Cardiac septum (tissue), 1 donor: ENCODE measurements at regions not wholly inside any gene's neighbourhood (a gene's known extent, or its start where the extent isn't known, plus 50 kb on each side); places are given as distances from the start of the nearest gene placed in this dataset.
"Not testable (repeated sequence)": the region's sequence is repeated elsewhere in the genome, so short reads cannot be mapped to it uniquely, and the experiment has no call there.

Experiments
- DNase-seq: peaks from one replicate; pipeline ENCODE4 v3.0.0-alpha.2; 2020; ENCODE audit warnings: low spot score
- intact Hi-C: fragments of 100-400 bp; cut with DNase I; formaldehyde crosslinking; loops from one replicate; pipeline ENCODE4 v1.14.0; 2022
- donor health status: DM: no; HTN: no; CAD: no.

DNA sequence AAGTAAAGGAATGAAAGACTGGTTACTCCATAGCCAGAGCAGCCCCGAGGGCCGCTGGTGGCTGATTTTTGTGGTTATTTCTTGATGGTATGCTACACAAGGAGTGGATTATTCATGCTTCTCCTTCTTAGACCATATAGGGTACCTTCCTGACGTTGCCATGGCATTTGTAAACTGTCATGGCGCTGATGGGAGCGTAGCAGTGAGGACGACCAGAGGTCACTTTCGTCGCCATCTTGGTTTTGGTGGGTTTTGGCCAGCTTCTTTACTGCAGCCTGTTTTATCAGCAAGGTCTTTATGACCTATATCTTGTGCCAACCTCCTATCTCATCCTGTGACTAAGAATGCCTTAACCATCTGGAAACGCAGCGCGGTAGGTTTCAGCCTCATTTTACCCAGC is 1187.6 kb upstream of the AUTS2 start:
- intact Hi-C loops, DNase-seq: not testable (repeated sequence)

DNA sequence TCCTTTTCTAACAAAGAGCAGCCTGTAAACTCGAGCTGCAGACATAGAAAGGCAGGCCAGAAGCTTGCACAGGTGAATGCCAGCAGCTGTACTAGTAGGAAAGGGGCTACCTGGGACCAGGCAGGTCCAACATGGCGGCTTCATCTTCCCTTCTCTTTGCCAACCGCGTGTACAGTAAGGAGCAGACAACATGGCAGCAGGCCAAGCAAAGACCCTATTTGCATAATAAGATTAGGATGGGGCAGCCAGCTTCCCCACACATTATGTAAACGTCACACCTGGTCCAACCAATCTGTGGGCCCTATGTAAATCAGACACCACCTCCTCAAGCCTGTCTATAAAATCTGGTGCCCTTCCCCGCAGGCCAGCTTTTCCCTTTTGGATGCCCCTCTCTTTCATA is 1186.5 kb upstream of the AUTS2 start:
- DNase-seq = no peak
- intact Hi-C loops = no loop called here

DNA sequence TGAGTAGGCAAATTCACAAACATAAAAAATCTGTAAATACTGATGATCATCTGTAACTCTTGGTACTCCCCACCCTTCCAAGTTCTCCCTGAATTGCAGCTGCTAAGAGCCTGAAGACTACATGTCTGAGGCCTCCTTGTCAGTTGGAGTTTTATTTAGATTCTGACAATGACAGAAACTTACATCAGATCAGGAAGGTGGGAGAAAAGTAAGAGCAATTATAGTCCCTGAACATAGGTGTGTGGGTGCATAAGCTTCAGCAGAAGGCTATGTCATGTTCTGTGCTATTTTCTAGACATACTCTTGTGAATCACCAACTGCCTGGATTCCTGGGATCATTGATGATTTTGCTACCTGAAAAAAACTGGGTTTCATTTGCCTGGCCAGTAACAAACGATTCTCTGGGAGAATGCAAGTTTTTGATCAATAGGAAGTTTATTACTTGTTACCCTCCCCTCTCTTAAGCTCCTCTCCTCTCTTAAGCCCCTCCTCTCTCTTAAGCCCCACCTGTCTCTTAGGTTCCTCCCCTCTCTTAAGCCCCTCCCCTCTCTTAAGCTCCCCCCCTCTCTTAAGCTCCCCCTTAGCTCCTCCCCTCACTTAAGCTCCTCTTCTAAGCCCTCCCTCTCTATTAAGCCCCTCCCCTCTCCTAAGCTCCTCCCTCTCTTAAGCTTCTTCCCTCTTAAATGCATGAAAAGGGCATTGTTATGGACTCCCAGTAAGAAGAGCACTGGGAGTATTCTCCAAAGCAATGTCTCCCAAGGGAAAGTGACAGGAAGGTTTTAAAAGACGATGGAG is 1183.4 kb upstream of the AUTS2 start:
- intact Hi-C loops = no loop called here
- DNase-seq = no peak

DNA sequence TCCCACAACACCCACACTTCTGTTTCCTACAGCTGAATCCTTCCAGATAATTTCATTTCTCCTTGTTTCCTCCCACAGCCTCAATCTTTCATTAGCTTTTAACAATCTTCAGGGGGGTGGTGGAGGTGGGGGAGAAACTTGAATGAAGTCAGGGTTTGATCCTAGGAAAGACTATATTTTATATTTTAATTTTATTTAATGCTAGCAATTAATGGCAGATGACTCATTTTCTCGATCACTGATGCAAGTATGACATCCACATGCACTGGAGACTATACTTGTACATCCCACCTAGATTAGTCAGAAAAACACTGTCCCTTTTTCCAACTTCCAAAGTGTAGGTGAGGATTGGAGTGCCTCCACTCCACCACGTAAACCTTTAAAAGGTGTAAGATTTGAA is 1181.3 kb upstream of the AUTS2 start:
- intact Hi-C loops = no loop called here
- DNase-seq = no peak

DNA sequence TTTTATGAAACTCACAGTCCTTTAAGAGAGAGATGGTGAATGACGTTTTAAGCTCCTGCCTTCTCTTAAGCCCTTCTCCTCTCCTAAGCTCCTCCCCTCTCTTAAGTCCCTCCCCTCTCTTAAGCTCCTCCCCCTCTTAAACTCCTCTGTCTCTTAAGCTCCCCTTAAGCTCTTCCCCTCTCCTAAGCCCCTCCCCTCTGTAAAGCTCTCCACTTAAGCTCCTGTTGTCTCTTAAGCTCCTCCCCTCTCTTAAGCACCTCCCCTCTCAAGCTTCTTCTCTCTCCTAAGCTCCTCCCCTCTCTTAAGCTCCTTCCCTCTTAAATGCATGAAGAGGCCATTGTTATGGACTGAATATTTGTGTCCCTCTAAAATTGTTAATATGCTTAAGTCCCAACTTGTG is 1180.6 kb upstream of the AUTS2 start:
- DNase-seq = no peak
- intact Hi-C loops = no loop called here

DNA sequence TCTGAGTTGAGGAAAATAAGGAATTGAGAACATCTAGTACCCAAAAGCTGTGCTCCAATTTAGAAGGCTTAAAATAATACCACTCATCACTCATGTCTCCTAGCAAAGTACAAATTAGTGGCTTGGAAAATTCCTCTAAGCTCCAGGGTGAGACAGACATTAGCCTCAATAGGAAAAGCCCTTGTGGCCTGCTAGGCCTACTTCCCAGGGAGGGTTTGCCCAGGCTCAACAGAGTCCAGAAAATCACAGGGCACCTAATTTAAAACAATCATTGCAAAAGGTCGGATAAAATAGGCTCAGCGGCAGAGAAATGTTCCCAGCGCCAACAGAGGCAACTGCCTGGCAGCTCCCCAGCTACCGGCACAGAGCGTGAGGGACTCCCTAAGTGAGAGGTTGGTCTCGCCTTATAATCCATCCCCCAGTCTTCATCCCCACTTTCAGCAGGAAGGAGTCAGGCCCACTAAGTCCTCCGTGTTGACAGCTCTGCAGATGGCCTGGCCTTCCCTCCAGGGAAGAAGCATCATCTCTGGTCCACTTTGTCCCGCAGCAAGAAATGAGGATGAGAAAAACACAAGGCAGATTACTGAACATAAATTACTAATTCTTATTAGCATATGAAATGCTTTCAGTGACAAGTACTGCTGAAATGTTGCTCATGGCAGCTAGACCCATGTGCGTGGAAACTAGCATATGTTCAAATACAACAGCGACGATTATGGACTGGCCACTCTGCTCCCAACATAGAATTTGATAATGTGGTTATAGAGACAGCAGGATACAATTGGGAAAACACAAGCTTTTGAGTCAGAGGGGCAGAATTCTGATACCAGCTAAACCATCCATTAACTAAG is 1177.7 kb upstream of the AUTS2 start:
- no peak for DNase-seq
- intact Hi-C loops = no loop called here

DNA sequence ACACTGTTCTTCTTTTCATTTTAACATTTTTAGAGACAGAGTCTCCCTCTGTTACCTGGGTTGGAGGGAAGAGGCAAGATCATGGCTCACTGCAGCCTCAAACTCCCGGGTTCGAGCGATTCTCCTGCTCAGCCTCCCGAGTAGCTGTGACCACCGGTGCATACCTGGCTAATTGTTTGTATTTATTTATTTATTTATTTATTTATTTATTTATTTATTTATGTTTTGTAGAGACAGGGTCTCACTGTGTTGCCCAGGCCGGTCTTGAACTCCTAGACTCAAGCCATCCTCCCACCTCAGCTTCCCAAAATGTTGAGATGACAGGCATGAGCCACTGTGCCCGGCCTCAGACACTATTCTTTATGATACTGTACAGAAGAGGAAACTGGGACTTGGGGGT is 1176.6 kb upstream of the AUTS2 start:
- DNase-seq = no peak
- intact Hi-C loops = no loop called here

DNA sequence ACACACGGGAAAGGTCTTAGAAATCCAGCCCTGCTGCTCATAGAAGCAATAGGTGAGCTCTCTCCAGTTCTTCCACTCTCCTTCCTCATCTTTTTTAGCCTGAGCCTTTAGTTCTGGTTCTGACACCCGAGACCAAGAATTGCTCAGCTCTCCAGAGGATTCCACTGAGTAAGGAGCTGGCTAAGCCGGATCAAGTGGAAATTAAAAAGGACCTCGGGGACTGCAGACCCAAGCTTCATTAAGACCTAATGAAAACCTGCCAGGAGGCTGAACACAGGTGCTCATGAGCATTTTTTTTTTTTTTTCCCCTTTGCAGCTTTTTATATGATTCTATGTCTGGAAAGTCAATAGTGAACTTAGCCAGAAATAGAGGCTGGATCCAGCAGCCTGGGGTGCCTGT is 1176.0 kb upstream of the AUTS2 start:
- intact Hi-C loops = no loop called here

DNA sequence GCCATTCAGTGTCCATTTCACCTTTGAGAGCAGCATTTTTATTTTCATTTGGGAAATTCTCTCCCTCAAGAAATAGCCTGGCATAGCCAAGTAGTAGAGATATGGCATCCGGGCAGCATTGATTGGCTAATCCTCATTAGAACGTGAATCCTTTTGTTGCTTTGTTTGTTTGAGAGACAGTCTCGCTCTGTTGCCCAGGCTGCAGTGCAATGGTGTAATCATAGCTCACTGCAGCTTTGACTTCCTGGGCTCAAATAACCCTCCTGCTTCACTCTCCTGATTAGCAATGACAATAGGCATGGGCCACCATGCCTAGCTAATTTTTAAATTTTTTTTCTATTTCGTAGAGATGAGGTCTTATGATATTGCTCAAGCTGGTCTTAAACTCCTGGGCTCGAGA is 1174.9 kb upstream of the AUTS2 start:
- intact Hi-C loops = no loop called here
- DNase-seq = no peak

More for the DNA sequence above, 1176.0 kb upstream of the AUTS2 start:
- no peak for DNase-seq

DNA sequence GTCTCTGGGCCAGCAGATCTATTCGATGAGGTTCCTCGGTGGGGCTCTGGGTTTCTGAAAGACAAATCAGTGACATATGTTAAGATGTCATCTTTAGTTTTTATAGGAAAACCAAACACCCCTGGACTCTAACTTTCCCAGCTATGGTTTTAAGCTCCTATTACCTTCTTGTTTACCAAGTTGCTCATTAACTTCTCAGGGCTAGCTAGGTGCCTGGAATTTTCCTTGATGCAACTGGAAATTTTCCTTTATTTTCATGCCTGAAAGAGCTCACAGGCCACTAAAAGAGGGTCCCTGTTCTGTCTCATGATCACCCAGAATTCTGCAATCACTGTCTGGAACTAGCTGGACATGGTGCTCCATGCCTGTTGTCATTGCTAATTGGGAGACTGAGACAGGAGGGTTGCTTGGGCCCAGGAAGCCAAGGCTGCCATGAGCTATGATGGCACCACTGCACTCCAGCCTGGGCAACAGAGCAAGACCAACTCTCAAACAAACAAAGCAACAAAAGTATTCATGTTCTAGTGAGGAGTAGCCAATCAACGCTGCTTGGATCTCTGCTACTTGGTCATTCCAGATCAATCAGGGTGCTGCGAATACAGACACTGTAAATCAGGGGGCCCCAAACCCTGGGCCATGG is 1173.5 kb upstream of the AUTS2 start:
- intact Hi-C loops = no loop called here
- no peak for DNase-seq

DNA sequence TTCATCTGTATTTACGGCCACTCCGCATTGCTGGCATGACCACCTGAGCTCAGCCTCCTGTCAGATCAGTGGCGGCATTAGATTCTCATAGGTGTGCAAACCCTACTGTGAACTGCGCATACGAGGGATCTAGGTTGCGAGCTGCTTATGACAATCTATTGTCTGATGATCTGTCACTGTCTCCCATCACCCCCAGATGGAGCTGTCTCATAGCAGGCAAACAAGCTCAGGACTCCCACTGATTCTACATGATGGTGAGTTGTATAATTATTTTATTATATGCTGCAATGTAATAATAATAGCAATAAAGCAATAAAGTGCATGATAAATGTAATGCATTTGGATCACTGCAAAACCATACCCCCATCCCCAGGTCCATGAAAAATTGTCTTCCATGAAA is 1172.9 kb upstream of the AUTS2 start:
- no peak for DNase-seq
- intact Hi-C loops = no loop called here

DNA sequence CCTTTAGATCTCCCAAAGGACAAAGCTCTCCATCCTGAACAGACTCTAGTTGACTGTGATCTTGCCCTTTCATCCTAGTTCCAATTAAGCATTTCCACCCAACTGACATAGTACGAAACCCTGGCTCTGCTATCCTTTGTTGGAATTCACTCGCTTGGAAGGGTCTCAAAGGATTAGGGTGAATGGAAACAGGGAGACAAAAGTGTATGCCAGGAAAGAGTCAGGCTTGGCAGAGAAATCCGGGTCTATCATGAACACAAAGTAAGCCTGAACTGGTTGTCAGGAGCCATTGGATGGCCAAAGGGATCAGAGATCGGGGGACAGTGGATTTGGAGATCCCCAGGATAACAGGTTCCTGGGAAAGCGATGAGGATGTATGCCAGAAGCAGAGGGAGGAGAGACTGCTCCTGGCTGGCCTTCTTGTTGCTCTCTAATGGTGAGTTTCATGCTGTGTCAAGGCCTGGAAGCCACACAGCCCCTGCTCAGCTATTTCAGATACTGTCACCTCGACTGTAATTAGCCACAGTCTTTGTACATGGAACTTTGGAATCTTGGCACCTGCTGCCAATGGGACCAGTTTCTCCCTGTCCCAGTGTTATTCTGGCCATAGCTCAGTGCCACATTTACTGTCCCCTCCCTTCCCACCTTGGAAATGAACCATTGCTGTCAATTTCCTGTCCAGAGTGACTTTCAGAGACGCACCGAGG is 1168.7 kb upstream of the AUTS2 start:
- no peak for DNase-seq
- intact Hi-C loops = no loop called here

DNA sequence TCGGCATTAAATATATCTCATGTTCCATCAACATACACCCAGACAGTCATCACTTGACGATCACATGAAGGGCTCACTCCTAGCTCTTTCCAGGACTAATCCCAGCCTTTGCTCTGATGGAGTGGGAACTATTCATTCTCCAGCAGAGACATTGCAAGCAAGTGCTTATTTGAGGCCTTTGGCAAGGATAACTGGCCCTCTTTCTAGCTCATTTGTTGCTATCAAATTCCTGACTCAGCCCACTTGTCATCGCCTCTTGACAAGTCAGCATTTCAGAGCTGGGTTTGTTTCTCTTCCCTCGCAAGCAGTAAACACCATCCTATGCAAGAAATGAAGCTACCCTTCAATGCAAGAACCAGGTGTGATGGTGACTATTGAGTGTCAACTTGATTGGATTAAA is 1165.7 kb upstream of the AUTS2 start:
- no peak for DNase-seq
- intact Hi-C loops = no loop called here

DNA sequence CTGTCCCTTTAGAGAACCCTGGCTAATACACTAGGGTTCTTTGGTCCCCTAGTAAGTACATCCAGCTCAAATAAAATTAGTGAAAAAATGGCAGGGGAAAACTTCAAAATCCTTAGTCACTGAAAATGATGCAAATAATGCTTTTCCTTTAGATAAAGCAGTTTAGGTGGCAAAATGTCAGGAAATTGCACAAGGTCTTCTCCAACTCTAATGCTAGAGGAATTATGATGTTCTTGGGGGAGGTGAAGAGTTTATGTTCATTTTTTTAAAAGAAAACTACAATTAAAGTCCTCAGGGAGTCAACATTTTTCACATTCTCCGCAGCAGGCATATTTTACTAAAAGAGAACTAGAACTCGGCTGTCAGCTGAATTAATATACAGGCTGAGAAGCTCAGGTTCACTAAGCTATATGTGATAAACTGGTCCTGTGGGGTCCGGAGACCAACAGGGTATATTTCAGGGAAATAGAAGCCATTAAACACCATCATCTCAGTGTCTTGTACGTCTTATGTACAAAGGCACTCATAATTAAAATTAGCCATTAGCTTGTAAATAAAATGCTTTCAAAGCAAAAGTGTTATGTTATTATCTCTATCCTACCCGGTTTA is 1164.7 kb upstream of the AUTS2 start:
- intact Hi-C loops = no loop called here

DNA sequence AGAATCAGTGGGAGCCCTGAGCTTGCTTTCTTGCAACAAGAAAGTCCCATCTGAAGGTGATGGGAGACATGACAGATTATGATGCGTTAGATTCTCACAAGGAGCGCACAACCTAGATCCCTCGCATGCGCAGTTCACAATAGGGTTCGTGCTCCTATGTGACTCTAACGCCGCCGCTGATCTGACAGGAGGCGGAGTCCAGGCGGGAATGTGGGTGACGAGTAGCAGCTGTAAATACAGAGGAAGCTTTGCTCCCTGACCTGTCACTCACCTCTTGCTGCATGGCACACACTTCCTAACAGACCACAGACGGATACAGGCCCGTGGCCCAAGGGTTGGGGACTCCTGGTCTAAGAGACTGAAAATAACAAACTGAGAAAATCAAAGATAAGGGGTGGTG is 1163.4 kb upstream of the AUTS2 start:
- intact Hi-C loops = no loop called here

More for the DNA sequence above, 1164.7 kb upstream of the AUTS2 start:
- DNase-seq = no peak

DNA sequence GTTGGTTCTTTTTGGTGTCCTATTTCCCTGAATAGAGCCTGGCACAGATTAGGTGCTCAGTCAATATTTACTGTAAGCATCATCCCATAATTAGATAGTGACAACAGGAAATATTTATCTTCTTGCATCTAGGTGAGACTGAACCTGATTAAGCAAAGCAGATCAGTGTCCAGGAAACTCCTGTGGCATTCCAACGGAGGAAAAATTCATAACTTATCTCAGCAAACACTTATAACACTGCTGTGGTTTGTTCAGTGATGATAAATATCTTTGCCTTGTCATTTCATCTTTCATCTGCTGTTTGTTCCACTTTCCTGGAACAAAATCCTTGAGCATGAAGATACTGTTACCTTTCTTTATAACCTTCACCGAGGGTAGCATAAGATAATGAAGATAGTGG is 1160.3 kb upstream of the AUTS2 start:
- intact Hi-C loops = no loop called here
- no peak for DNase-seq

More for the DNA sequence above, 1163.4 kb upstream of the AUTS2 start:
- no peak for DNase-seq

DNA sequence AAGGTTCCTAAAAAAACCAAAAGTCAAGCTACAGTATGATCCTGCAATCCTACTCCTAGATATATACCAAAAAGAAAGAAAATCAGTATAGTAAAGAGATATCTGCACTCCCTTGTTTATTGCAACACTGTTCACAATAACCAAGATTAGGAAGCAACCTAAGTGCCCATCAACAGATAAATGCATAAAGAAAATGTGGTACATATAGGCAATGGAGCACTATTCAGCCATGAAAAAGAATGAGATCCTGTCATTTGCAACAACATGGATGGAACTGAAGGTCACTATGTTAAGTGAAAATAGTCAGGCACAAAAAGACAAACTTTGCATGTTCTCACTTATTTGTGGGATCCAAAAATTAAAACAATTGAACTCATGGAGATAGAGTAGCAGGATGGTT is 1159.5 kb upstream of the AUTS2 start:
- intact Hi-C loops = no loop called here

DNA sequence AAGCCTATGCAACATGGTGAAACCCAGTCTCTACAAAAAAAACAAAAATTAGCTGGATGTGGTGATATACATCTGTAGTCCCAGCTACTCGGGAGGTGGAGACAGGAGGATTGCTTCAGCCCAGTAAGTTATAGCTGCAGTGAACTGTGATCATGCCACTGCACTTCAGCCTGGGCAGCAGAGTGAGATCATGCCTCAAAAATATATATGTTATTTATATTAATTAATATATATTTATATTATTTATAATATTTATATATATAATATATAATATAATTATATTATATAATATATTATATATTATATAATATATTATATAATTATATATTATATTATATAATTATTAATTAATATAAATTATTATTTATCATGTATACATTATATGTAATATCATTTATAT is 1158.4 kb upstream of the AUTS2 start:
- DNase-seq = no peak
- intact Hi-C loops = no loop called here

More for the DNA sequence above, 1159.5 kb upstream of the AUTS2 start:
- no peak for DNase-seq

DNA sequence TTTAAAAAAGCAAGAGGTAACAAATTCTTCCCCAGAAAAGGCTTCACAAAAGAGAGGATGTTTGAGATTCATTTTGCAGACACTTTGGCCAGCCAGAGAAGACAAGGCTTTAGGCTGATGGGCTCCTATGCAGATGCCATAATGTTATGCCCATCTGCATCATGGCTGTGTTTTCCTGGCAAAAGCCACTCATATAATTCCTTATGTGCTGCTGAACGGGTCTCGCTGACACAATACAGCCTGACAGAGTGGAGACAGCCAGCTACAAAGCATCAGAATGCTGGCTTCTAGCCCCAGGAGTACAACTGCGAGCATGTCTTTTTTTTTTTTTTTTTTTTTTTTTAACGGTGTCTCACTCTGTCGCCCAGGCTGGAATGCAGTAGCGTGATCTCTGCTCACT is 1157.4 kb upstream of the AUTS2 start:
- intact Hi-C loops = no loop called here
- DNase-seq = no peak

DNA sequence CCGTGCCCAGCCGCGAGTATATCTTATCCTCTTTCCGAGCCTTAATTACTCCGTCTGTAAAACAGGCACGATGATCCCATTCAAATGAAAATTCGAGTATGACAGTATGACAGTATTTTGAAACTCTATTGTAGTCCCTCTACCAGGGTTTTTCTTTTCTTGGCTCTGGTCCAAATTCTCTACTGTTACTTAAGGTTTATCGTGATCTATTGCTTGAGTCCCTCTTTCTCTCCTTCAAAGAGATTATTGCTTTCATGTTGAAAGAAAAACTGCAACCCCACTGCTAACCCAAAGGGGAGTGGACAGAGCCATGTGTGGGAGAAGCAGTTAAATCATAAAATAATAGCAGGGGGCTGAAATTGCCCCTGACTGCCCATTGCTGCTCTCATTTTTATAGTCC is 1156.6 kb upstream of the AUTS2 start:
- DNase-seq = no peak
- intact Hi-C loops = no loop called here
